ENCODE measurements at regions not wholly inside any gene's neighbourhood (a gene's known extent, or its start where the extent isn't known, plus 50 kb on each side); places are given as distances from the start of the nearest gene placed in this dataset.

GRCh38 chr2:240202586-240202985 is 62.1 kb upstream of the OTOS start:
- TF ChIP-seq POLR2AphosphoS5 (IDR thresholded peaks at IDR 0.05) (no peak), POLR2A (IDR thresholded peaks at IDR 0.05) (no peak)
- TF ChIP-seq, protein P1, sequence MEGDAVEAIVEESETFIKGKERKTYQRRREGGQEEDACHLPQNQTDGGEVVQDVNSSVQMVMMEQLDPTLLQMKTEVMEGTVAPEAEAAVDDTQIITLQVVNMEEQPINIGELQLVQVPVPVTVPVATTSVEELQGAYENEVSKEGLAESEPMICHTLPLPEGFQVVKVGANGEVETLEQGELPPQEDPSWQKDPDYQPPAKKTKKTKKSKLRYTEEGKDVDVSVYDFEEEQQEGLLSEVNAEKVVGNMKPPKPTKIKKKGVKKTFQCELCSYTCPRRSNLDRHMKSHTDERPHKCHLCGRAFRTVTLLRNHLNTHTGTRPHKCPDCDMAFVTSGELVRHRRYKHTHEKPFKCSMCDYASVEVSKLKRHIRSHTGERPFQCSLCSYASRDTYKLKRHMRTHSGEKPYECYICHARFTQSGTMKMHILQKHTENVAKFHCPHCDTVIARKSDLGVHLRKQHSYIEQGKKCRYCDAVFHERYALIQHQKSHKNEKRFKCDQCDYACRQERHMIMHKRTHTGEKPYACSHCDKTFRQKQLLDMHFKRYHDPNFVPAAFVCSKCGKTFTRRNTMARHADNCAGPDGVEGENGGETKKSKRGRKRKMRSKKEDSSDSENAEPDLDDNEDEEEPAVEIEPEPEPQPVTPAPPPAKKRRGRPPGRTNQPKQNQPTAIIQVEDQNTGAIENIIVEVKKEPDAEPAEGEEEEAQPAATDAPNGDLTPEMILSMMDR (IDR thresholded peaks at IDR 0.05) = no peak
